GM12891 (cell line): ENCODE measurements at regions not wholly inside any gene's neighbourhood (a gene's known extent, or its start where the extent isn't known, plus 50 kb on each side); places are given as distances from the start of the nearest gene placed in this dataset.

Experiments
- POLR2A ChIP-seq: IDR thresholded peaks from 2 replicates; pipeline ENCODE4 v1.6.1; 2011; ENCODE audit warnings: low read depth, low read length, control low read depth
- POLR2AphosphoS5 ChIP-seq: IDR thresholded peaks from 2 replicates; pipeline ENCODE4 v1.6.1; 2011; ENCODE audit warnings: low read depth, low read length, control low read depth
- POU2F2 ChIP-seq: IDR thresholded peaks from 2 replicates; pipeline ENCODE4 v1.6.1; 2011; ENCODE audit warnings: low read depth, mild to moderate bottlenecking, control low read depth, low read length, moderate library complexity
- TAF1 ChIP-seq: IDR thresholded peaks from 2 replicates; pipeline ENCODE4 v1.6.1; 2011; ENCODE audit warnings: low read depth, low read length, control low read depth

- TF ChIP-seq POLR2A (no peak), POLR2AphosphoS5 (no peak), TAF1 (no peak), POU2F2 (no peak)
Measured at GRCh38 chr3:40672861-40673260, 148.1 kb downstream of the ZNF621 start.
